GM12891 (cell line): ENCODE measurements at regions not wholly inside any gene's neighbourhood (a gene's known extent, or its start where the extent isn't known, plus 50 kb on each side); places are given as distances from the start of the nearest gene placed in this dataset.

Experiments
- PAX5 ChIP-seq: IDR thresholded peaks from 2 replicates; pipeline ENCODE4 v1.6.1; 2011; ENCODE audit warnings: low read length, moderate library complexity, mild to moderate bottlenecking; ENCODE audit not compliant: insufficient read depth, severe bottlenecking
- POLR2A ChIP-seq: IDR thresholded peaks from 2 replicates; pipeline ENCODE4 v1.6.1; 2011; ENCODE audit warnings: low read depth, low read length, control low read depth
- POLR2AphosphoS5 ChIP-seq: IDR thresholded peaks from 2 replicates; pipeline ENCODE4 v1.6.1; 2011; ENCODE audit warnings: low read depth, low read length, control low read depth
- POU2F2 ChIP-seq: IDR thresholded peaks from 2 replicates; pipeline ENCODE4 v1.6.1; 2011; ENCODE audit warnings: low read depth, mild to moderate bottlenecking, control low read depth, low read length, moderate library complexity
- SPI1 ChIP-seq: IDR thresholded peaks from 2 replicates; pipeline ENCODE4 v1.6.1; 2011; ENCODE audit warnings: low read depth, low read length, control low read depth
- TAF1 ChIP-seq: IDR thresholded peaks from 2 replicates; pipeline ENCODE4 v1.6.1; 2011; ENCODE audit warnings: low read depth, low read length, control low read depth

DNA sequence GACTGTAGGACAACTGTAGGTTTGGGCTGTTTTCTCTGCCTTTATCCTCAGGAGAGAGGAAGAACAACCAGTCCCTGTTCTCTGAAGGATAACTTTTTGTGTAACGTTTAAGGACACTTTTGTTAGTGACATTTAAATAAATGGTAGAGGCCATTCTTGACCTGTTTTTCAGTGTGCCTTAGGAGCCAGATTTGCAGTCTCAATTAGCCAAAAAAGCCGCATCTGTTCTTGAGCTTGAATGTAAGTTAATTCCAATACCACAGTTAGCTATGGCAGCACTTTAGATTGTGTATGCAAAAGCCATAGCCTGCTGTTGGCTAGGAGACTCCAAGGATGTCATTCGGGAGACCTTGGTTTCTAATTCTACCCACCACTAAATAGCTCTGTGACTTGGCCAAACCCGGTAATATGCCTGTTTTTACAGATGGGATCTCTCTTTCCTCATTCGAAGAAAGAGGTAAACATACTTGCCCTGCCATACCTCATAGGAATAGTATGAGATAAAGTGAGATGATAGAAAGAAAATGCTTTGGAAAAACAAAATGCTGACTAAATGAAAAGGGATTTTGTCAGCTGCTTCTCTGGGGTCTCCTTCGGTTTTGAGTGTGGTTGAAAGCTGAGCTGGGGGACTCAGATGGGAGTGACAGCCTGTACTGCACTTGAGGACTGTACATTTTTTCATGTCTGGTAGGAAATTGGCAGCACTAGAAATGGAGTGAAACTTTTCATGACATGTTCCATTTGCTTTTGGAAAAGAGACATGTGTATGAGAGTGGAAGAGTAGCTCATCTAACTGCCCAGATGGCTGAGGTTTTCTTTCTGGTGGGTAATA is 57.3 kb upstream of the ROPN1 start:
- TF ChIP-seq POLR2A (no peak), POLR2AphosphoS5 (no peak), TAF1 (no peak), POU2F2 (no peak), PAX5 (no peak), SPI1 (no peak)
